ENCODE measurements at regions not wholly inside any gene's neighbourhood (a gene's known extent, or its start where the extent isn't known, plus 50 kb on each side); places are given as distances from the start of the nearest gene placed in this dataset.
"Not testable (repeated sequence)": the region's sequence is repeated elsewhere in the genome, so short reads cannot be mapped to it uniquely, and the experiment has no call there.

GRCh38 chr2:182593394-182593975 is 122.6 kb upstream of the DNAJC10 start:
- Histone ChIP-seq H3K36me3 (ENCODE audit: control insufficient read depth in 5 of 5, insufficient read depth in 5 of 5, low read length in 5 of 5) (no peaks in the 10 kb centered on the region), H3K9me3 (ENCODE audit: control insufficient read depth in 5 of 5, low read length in 5 of 5) (no peaks in the 10 kb centered on the region), H3K4me3 (ENCODE audit: low read depth in 1 of 5, low read length in 5 of 5) (no peak overlapping the region), H3K27ac (ENCODE audit: low read depth, low read length) (no peak overlapping the region), H3K27me3 (ENCODE audit: control insufficient read depth in 5 of 5, insufficient read depth in 4 of 5, low read length in 5 of 5) (no peaks in the 10 kb centered on the region), H3K9ac (ENCODE audit: low read length in 5 of 5) (no peak overlapping the region), H3K4me1 (ENCODE audit: control insufficient read depth in 5 of 5, insufficient read depth in 5 of 5, low read length in 5 of 5) (peaks cover 0 to 3% (median 0%) of the 10 kb centered on the region in 5 donors)

DNA sequence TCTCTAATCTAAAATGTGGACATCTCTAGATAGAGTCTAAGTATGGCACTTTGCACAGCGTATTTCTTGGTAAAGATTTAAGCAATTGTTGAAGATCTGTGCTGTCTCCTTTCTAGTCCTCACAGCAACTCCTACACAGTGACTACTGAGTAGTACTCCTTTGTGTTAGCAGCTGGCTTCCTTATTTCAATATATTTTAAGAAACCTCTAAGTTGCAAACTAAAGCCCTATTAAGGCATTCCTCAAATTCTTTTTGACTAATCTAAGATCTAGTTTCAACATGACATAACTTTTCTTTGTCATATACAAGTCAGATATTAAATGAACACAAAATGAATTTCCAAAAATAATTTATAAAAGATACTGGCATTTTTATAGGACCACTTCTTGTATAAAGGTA is 121.8 kb upstream of the DNAJC10 start:
- Histone ChIP-seq H3K27me3 (ENCODE audit: control insufficient read depth in 5 of 5, insufficient read depth in 4 of 5, low read length in 5 of 5) (no peaks in the 10 kb centered on the region), H3K4me1 (ENCODE audit: control insufficient read depth in 5 of 5, insufficient read depth in 5 of 5, low read length in 5 of 5) (peaks cover 0 to 3% (median 0%) of the 10 kb centered on the region in 5 donors), H3K4me3 (ENCODE audit: low read depth in 1 of 5, low read length in 5 of 5) (no peak overlapping the region), H3K9ac (ENCODE audit: low read length in 5 of 5) (no peak overlapping the region), H3K9me3 (ENCODE audit: control insufficient read depth in 5 of 5, low read length in 5 of 5) (no peaks in the 10 kb centered on the region), H3K36me3 (ENCODE audit: control insufficient read depth in 5 of 5, insufficient read depth in 5 of 5, low read length in 5 of 5) (no peaks in the 10 kb centered on the region), H3K27ac (ENCODE audit: low read depth, low read length) (no peak overlapping the region)

DNA sequence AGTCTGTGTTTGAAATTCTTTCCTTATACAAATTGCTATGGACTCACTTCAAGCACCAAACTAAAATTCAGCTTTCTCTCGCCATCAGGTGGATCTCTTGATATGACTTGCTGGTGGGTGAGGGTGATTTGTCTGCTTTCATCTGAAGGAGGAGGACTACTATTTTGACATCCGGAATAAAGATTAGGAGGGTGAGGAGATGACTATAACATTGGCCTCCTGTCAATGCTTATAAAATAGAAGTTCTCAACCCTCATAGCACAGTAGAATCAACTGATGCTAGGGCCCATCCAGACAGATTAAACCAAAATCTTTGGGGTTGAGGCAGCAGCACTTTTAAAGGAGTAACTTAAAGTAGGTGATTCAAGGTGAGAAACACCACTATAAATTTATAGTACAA is 120.4 kb upstream of the DNAJC10 start:
- Histone ChIP-seq H3K4me1 (ENCODE audit: control insufficient read depth in 5 of 5, insufficient read depth in 5 of 5, low read length in 5 of 5) (peaks cover 0 to 3% (median 0%) of the 10 kb centered on the region in 5 donors), H3K27ac (ENCODE audit: low read depth, low read length) (no peak overlapping the region), H3K4me3 (ENCODE audit: low read depth in 1 of 5, low read length in 5 of 5) (no peak overlapping the region), H3K9me3 (ENCODE audit: control insufficient read depth in 5 of 5, low read length in 5 of 5) (no peaks in the 10 kb centered on the region), H3K27me3 (ENCODE audit: control insufficient read depth in 5 of 5, insufficient read depth in 4 of 5, low read length in 5 of 5) (no peaks in the 10 kb centered on the region), H3K9ac (ENCODE audit: low read length in 5 of 5) (no peak overlapping the region), H3K36me3 (ENCODE audit: control insufficient read depth in 5 of 5, insufficient read depth in 5 of 5, low read length in 5 of 5) (no peaks in the 10 kb centered on the region)

- H3K27ac ChIP-seq (ENCODE audit: low read depth, low read length): no peak overlapping the region
- H3K36me3 ChIP-seq (ENCODE audit: control insufficient read depth in 5 of 5, insufficient read depth in 5 of 5, low read length in 5 of 5): no peaks in the 10 kb centered on the region
- H3K27me3 ChIP-seq (ENCODE audit: control insufficient read depth in 5 of 5, insufficient read depth in 4 of 5, low read length in 5 of 5): no peaks in the 10 kb centered on the region
- H3K4me3 ChIP-seq (ENCODE audit: low read depth in 1 of 5, low read length in 5 of 5): no peak overlapping the region
- no peaks in the 10 kb centered on the region for H3K9me3 ChIP-seq (ENCODE audit: control insufficient read depth in 5 of 5, low read length in 5 of 5)
- no peaks in the 10 kb centered on the region for H3K4me1 ChIP-seq (ENCODE audit: control insufficient read depth in 5 of 5, insufficient read depth in 5 of 5, low read length in 5 of 5)
- no peak overlapping the region for H3K9ac ChIP-seq (ENCODE audit: low read length in 5 of 5)
These were observed 118.3 kb upstream of the DNAJC10 start for GRCh38 chr2:182597570-182598295.

DNA sequence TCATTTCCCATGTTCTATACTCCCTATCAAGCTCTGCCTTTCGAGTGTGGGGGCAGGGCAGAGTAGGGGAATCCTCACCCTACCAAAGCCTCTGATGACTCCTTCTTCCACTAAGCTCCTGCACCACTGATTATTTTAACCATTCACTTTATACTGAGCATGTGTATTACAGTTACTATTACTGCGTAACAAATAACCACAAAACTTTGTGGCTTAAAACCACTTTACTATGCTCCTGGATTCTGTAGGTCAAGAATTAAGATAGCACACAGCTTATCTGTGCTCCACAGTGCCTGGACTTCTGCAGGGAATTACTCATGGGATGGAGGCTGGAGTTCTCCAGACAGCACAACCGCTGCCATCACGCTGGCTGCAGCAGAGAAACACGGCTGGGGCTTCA is 117.4 kb upstream of the DNAJC10 start:
- no peak overlapping the region for H3K9ac ChIP-seq (ENCODE audit: low read length in 5 of 5)

GRCh38 chr2:182605166-182605565 is 110.9 kb upstream of the DNAJC10 start:
- Histone ChIP-seq H3K36me3 (ENCODE audit: control insufficient read depth in 5 of 5, insufficient read depth in 5 of 5, low read length in 5 of 5) (no peaks in the 10 kb centered on the region), H3K9ac (ENCODE audit: low read length in 5 of 5) (no peak overlapping the region), H3K27ac (ENCODE audit: low read depth, low read length) (no peak overlapping the region), H3K9me3 (ENCODE audit: control insufficient read depth in 5 of 5, low read length in 5 of 5) (no peaks in the 10 kb centered on the region), H3K4me3 (ENCODE audit: low read depth in 1 of 5, low read length in 5 of 5) (no peak overlapping the region), H3K27me3 (ENCODE audit: control insufficient read depth in 5 of 5, insufficient read depth in 4 of 5, low read length in 5 of 5) (no peaks in the 10 kb centered on the region), H3K4me1 (ENCODE audit: control insufficient read depth in 5 of 5, insufficient read depth in 5 of 5, low read length in 5 of 5) (no peaks in the 10 kb centered on the region)

More for the DNA sequence above, 117.4 kb upstream of the DNAJC10 start:
- H3K9me3 ChIP-seq (ENCODE audit: control insufficient read depth in 5 of 5, low read length in 5 of 5): no peaks in the 10 kb centered on the region
- H3K27ac ChIP-seq (ENCODE audit: low read depth, low read length): no peak overlapping the region
- H3K27me3 ChIP-seq (ENCODE audit: control insufficient read depth in 5 of 5, insufficient read depth in 4 of 5, low read length in 5 of 5): no peaks in the 10 kb centered on the region
- H3K36me3 ChIP-seq (ENCODE audit: control insufficient read depth in 5 of 5, insufficient read depth in 5 of 5, low read length in 5 of 5): no peaks in the 10 kb centered on the region
- no peaks in the 10 kb centered on the region for H3K4me1 ChIP-seq (ENCODE audit: control insufficient read depth in 5 of 5, insufficient read depth in 5 of 5, low read length in 5 of 5)
- no peak overlapping the region for H3K4me3 ChIP-seq (ENCODE audit: low read depth in 1 of 5, low read length in 5 of 5)

DNA sequence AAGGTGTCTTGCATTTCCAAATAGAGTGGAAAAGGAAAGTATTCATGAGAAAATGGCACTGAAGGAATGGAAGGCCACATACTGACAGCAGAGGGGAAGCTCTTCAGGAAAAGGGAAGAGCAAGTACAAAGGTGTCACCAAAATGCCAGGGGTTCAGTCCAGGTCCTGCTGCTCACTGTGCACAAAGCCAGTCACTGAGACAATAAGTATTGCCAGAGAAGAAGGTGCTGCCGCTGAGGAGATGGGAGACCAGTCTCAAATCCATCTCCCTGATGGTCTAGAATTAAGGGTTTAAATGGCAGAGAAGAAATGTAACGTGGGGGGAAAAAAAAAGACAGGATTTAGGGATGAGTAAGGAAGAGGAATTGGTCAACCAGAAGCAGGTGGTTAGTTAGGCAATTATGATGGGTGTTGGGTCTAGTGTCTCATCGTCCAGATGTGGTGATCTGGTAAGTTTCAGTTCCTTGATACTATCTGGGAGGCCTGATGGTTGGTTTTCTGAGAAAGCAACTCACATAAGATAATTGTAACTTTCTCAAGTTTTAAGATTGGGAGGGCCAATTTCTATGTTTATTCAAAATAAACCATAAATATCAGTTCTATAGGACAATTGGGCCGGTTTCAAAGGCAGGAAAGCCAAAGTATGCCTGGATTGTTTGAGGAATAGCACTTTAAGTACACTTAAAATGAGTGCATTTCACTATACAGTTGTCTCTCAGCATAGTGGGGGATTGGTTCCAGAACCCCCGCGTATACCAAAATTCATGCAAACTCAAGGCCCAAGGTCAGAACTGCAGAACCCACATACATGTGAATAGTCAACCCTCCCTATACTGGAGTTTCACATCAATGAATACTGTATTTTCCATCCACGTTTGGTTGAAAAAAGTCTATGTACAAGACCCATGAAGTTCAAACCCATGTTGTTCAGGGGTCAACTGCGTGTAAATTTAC is 109.1 kb upstream of the DNAJC10 start:
- no peaks in the 10 kb centered on the region for H3K4me1 ChIP-seq (ENCODE audit: control insufficient read depth in 5 of 5, insufficient read depth in 5 of 5, low read length in 5 of 5)
- H3K36me3 ChIP-seq (ENCODE audit: control insufficient read depth in 5 of 5, insufficient read depth in 5 of 5, low read length in 5 of 5): no peaks in the 10 kb centered on the region
- H3K4me3 ChIP-seq (ENCODE audit: low read depth in 1 of 5, low read length in 5 of 5): no peak overlapping the region
- H3K27me3 ChIP-seq (ENCODE audit: control insufficient read depth in 5 of 5, insufficient read depth in 4 of 5, low read length in 5 of 5): no peaks in the 10 kb centered on the region
- no peak overlapping the region for H3K9ac ChIP-seq (ENCODE audit: low read length in 5 of 5)
- H3K9me3 ChIP-seq (ENCODE audit: control insufficient read depth in 5 of 5, low read length in 5 of 5): no peaks in the 10 kb centered on the region
- H3K27ac ChIP-seq (ENCODE audit: low read depth, low read length): no peak overlapping the region

- Histone ChIP-seq H3K4me1 (ENCODE audit: control insufficient read depth in 5 of 5, insufficient read depth in 5 of 5, low read length in 5 of 5) (no peaks in the 10 kb centered on the region), H3K9me3 (ENCODE audit: control insufficient read depth in 5 of 5, low read length in 5 of 5) (no peaks in the 10 kb centered on the region), H3K9ac (ENCODE audit: low read length in 5 of 5) (no peak overlapping the region), H3K36me3 (ENCODE audit: control insufficient read depth in 5 of 5, insufficient read depth in 5 of 5, low read length in 5 of 5) (no peaks in the 10 kb centered on the region), H3K27ac (ENCODE audit: low read depth, low read length) (no peak overlapping the region), H3K27me3 (ENCODE audit: control insufficient read depth in 5 of 5, insufficient read depth in 4 of 5, low read length in 5 of 5) (no peaks in the 10 kb centered on the region), H3K4me3 (ENCODE audit: low read depth in 1 of 5, low read length in 5 of 5) (no peak overlapping the region)
These were observed 107.7 kb upstream of the DNAJC10 start for GRCh38 chr2:182608181-182608845.

DNA sequence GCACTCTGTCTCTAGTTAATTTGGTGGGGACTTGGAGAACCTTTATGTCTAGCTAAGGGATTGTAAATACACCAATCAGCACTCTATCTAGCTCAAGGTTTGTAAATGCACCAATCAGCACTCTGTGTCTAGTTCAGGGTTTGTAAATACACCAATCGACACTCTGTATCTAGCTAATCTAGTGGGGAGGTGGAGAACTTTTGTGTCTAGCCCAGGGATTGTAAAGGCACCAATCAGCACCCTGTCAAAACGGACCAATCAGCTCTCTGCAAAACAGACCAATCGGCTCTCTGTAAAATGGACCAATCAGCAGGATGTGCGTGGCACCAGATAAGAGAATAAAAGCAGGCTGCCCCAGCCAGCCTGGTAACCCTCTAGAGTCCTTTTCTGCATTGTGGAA is 107.1 kb upstream of the DNAJC10 start:
- not testable (repeated sequence) for H3K36me3 ChIP-seq (ENCODE audit: control insufficient read depth in 5 of 5, insufficient read depth in 5 of 5, low read length in 5 of 5); H3K27me3 ChIP-seq (ENCODE audit: control insufficient read depth in 5 of 5, insufficient read depth in 4 of 5, low read length in 5 of 5); H3K4me1 ChIP-seq (ENCODE audit: control insufficient read depth in 5 of 5, insufficient read depth in 5 of 5, low read length in 5 of 5); H3K9ac ChIP-seq (ENCODE audit: low read length in 5 of 5); H3K27ac ChIP-seq (ENCODE audit: low read depth, low read length); H3K9me3 ChIP-seq (ENCODE audit: control insufficient read depth in 5 of 5, low read length in 5 of 5); H3K4me3 ChIP-seq (ENCODE audit: low read depth in 1 of 5, low read length in 5 of 5)
